ENCODE measurements at regions not wholly inside any gene's neighbourhood (a gene's known extent, or its start where the extent isn't known, plus 50 kb on each side); places are given as distances from the start of the nearest gene placed in this dataset.
"Not testable (repeated sequence)": the region's sequence is repeated elsewhere in the genome, so short reads cannot be mapped to it uniquely, and the experiment has no call there.

DNA sequence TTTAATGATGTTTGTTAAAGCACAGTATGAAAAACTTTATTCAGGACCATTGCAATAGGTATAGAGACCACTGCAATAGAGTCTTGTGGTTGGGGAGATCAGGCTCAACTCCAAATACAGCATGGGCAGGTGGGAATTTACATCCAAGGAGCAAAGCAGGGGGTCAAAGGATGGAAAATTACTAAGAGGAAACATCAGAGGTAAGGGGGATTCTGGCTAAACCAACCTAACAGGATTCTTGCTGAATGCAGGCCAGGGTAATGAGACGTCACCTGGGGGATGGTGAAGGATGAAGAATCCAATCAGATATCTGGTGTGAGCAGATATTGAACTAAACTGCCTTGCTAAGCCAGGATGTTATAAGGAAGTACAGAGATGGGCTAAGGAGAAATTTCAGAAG is 126.6 kb upstream of the MIR17HG start:
- no peak for DNase-seq

DNA sequence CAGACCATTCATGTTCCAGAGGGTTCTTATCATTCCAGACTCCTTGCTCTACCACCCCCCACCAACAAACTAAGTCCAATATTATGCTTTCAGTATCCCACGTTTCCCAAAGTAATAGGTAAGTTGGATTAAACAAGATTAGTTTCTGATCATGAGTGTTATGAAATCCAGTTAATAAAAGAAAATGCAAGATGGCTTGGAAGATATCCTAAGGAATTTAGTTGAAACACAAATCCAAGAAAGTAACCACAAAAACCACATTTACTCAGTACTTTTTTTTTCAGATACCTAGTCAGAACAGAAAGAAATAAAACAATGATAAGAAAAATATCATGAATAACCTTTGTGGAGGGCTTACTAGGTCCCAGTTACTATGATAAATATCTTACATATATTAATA is 119.4 kb upstream of the MIR17HG start:
- DNase-seq: no peak

DNA sequence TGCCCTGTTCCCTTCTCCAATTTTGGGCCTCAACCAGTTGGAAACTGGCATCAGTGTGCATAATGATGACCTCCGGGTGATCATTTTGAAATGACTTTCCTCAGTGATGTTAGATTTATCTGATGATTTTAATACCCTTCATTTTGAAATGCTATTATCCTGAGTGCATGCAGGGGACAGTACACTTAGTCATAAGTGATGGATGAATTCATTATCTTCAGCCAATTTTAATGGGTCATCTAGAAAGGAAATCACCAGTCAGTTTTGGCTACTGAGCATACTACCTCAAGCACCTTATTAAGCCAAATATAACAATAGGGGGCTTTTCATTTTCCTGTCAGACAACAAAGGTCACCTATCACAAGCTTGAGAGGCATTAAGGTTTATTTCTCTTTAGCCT is 118.5 kb upstream of the MIR17HG start:
- no peak for DNase-seq

DNA sequence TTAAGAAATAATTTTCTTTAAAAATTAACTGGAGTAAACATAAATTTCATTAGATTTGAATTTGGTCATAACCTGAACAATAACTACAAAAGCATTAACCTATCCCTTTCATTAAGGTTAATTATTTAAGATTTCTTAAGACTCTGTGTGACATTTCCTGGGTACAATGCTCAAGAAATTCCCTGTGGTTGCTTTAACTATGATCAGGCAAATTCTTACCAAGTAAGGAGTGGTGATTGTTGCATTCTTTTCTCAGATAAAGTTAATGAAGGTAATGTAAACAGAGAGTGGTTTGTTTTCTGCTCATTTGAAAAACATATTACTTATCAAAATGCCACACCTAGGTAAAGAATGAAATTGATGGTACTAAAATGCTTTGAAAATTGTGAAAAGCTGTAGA is 114.8 kb upstream of the MIR17HG start:
- DNase-seq: no peak

DNA sequence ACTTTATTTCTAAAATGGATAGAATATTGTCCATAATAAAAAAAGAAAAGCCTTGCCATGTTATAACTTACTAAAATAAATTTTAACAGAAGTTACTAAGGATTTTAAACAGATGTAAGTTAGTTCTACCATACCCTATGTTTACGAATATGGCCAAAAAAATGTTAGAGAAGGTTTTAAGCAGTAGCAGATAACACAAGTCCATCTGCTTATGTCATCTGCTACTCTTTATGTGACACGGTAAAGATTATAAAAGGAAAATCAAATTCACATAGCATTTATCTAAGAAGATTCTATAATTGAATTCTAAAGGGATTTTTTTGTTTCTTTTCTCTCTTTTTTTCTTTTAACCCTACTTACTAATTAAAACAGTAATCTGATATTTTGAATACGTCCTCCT is 114.2 kb upstream of the MIR17HG start:
- DNase-seq: no peak

DNA sequence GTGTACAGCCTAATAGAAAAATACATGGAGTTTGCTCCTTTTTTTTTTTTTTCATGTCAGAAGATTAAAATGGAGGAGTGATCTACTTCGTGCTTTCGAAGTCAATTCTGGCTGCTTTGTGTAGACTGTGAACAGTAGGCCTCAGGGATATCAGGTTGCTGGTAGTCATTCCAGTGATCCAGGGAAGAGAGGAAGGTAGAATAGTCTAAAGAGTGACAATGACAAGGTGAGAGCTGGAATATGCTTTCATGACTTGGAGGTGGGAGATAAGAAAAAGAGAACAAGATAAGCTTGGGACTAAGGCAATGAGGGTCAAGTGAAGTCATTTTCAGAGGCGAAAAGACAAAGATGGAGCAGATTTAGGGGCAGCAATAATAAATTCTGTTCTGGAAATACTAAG is 111.3 kb upstream of the MIR17HG start:
- no peak for DNase-seq

DNA sequence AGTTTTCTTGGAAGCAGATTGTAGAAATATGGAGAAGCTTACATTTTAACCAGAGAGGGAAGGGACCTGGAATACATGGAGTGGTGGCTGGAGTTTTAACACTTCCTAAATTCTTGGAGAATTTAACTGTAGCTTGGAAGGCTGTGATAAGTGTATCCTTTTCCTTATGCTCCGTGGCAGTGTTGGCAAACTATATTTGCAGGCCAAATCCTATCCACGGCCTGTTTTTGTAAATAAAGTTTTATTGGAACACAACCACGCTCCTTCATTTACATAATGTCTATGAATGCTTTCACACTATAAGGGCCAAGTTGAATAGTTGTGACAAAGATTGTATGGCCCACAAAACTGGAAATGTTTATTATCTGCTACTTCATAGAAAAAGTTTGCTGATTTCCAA is 110.6 kb upstream of the MIR17HG start:
- no peak for DNase-seq

DNA sequence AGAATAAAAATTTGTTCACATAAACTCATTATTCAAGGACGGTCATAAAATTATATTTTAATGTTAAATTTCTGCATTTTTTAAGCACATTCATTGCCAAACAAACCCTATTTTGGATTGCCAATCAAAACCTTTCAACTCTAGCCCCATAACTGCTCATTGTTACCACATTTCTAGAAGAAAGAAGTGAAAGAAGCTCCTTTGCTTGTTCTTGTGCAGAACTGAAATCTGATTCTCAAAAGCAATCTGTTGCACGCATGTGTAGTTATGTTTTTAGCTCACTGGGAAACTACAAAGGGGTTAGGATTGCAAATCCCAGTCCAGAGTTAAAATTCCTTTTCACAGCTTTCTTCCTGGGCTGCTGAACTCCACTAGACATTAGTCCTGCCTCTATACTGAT is 109.5 kb upstream of the MIR17HG start:
- no peak for DNase-seq

DNA sequence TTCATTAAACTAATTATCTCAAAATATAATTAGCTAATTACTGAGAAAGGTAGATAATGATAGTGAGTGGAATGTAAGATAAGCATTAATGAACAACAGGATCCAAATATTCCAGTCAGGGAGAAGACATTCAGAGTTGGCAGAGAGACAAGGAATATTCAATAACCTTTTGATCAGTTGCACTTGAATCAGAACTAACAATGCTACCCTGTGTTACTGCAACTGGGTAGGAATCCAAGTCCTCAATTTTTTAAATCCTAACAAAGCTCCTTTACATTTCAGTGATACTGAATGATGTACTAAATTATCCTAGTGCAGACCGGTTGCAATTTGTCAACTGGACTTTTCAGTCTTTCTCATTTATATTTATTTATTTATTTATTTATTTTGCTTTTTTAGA is 107.1 kb upstream of the MIR17HG start:
- no peak for DNase-seq

DNA sequence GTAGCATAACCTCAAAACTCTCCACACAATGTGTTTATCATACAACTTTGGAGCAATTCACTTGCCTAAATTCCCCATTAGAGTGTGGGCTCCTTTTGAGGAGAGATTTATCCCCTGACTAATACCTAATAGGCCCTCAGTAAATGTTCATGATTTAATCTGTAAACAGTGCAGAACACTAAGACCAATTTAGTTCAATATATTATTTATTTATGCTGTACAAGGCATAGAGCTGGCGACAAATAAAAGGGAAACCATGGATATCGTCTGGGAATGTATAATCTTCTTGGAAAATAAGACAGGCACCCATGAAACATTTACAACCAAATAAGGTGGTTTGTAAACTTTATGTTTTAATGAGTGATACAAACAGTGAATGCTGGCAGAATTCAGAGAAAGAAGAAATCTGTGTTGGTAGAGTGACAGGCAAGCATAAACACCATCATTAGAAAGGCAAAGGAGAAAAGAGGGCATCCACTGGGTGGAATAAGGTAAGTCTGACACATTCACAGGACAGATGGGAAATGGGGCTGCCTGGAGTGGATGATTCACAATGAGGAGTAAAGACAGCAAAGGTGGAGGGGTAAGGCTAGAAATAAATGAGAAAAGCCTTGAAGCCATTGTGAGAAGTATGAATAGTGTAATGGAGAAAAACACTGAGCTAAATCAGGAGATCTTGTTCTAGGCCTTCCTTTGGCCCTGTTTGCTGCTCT is 106.1 kb upstream of the MIR17HG start:
- no peak for DNase-seq

DNA sequence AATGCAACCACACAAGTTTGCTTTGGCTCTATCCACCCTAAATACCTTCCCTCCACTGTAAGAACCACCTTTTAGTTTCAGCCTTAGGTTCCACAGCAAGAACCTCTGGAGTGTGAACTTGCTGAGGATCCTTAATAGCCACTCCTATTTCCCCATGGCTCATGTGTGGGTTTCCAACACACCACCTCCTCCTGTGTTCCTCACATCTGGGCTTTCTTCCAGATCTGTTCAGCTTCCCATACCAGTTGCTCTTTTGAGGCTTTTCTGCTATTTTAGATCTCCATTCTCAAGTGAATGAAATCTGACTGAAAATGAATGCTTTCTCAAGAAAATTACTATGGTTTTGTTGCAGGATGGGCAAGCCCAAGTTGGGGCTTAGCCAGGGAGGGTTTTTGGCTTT is 104.8 kb upstream of the MIR17HG start:
- DNase-seq: no peak

DNA sequence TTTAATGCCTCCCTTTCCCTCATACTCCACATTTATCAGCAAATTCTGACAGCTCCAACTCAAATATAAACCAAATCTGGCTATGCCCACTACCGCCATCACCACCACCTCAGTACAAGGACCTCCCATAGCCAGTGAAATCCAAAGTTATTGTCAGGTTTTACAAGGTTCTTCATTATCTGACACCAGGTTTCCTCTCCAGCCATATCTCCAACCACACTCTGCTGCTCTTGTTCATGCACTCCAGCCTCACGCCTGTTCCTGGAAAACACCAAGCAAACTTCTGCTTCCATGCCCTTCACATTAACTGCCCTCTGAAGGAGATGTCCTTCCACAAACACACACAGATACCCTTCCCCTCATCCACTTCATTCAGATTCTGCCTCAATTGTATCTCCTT is 102.2 kb upstream of the MIR17HG start:
- no peak for DNase-seq

DNA sequence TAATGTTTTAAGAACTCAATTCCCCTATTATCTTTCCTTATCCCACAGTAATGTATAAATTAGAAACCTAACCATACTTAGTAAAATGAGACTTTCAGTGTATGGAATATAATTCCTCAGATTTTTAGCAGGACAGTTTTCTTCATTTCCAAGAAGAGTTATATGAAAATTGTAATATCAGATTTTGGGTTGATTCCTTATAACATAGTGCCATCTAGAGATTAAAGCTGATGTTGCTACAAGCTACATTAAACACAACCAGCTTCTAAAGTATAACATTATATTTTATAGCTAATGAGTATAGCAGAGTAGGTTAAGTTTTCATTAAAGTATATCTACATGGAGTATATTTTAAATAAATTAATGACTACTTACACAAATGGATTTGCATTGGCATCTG is 99.7 kb upstream of the MIR17HG start:
- DNase-seq: no peak

DNA sequence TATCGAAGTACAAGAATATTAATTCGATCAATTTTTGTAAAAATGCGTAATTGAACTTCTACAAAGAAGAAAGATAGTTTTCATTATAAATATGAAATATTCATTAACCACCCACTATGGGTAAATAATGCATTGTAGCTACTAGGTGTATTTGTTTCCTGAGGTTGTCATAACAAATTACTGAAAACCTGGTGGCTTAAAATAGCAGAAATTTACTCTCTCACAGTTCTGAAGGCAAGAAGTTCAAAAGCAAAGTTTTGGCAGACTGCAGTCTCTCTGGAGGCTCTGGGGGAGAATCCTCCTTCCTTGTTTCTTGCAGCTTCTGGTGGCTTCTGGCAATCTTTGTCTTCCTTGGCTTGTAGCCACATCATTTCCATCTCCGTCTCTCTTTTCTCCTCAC is 99.2 kb upstream of the MIR17HG start:
- DNase-seq: no peak

DNA sequence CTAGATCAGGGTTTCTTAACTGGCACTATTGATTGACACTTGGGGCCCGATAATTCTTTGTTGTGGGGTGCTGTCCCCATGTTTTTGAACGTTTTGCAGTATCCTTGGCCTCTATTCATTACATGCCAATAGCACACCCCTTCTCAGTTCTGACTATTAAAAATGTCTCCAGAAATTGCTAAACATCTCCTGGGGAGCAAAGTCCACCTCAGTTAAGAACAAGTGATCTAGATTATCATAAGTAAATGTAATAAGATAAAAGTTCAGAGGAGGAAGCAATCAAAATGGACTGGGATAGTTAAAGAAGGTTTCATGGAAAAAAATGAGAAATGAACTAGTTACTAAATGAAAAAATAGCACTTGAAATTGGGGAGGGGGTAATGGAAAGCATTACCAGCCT is 98.1 kb upstream of the MIR17HG start:
- DNase-seq: no peak

DNA sequence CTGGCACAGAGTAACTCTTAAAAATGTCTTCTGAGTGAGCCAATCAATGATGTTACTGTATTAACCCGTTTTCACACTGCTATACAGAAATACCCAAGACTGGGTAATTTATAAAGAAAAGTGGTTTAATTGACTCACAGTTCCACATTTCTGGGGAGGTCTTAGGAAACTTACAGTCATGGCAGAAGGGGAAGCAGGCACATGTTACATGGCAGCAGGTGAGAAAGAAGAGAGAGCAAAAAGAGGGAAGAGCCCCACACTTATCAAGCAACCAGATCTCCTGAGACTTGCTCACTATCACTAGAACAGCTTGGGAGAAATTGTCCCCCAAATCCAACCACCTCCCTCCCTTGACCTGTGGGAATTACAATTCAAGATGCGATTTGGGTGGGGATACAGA is 97.6 kb upstream of the MIR17HG start:
- DNase-seq: no peak

DNA sequence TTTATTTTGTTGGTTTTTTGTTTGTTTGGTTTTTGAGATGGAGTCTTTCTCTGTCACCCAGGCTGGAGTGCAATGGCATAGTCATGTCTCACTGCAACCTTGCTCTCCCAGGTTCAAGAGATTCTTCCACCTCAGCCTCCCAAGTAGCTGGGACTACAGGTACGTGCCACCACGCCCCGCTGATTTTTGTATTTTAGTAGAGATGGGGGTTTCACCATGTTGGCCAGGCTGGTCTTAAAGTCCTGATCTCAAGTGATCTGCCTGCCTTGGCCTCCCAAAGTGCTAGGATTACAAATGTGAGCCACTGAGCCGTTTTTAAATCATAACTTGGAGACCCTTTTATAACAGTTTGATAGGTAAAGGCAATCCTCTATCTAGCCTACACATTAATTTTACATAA is 95.9 kb upstream of the MIR17HG start:
- not testable (repeated sequence) for DNase-seq

DNA sequence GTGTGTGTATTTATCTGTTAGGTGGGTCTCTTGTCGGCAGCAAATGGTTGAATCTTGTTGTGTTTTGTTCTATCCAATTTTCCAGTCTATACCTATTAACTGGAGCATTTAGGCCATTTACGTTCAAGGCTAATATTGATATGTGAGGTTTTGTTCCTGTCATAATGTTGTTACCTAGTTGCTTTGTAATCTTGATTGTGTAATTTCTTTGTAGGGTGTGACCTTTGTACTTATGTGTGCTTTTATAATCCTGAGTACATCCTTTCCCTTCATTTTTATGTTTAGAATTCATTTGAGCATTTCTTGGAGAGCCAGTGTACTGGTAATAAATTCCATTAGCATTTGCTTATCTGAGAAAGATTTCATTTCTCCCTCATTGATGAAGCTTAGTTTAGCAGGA is 83.0 kb upstream of the MIR17HG start:
- no peak for DNase-seq

DNA sequence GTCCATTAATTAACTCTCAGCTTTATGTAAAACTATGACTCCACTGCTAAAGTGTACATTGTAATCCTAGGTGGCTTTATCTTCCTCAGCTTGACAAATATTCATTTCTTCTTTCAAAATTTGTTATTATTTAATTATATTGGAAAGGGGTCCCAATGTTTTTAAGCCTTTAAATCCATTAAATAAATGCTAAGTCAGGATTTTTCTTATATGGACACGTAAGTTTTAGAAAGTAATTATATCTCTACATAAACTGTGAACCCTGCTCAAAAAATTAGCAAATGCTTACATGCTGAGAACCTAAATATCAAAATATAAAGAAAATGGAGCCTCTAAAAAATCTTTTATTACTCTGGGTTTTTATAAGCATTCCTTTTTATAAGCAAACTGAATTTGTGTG is 78.2 kb upstream of the MIR17HG start:
- DNase-seq: no peak

DNA sequence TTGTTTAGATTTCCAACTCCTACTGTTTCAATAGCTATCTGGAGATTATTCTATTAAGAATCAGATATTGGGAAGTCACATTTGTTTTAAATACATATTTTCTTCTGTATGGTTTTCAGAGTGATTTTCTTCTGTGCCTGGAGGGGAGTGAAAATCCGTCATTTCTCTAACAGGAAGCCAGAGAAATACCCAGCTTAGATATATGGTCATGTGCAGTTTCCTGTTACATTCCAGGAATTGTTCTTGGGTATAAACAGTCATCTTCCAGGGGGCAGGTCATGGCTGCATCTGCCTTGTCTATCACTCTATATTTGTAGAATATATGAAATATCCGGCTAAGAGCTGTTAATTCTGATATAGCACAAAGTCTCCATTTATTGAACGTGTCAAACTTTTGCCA is 77.5 kb upstream of the MIR17HG start:
- no peak for DNase-seq

DNA sequence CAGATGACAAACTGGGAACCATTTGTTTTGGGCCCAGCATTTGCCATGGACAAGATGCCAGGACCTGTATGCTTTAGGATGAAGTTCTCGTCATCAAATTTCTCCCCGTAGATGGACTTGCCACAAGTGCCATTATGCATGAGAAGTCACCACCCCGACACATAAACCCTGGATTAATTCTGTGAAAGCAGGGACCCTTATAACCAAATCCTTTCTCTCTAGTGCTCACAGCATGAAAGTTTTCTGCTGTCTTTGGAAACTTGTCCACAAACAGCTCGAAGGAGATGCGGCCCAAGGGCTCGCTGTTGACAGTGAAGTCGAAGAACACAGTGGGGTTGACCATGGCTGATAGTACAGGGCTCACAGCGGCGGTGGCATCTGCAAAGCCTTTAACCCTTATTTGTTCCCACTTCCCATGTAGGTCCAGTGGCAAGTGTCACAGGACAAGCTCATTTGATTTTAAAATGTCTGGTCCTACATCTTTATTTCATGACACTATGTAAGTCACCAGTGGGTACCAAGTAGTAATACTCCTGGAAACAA is 75.2 kb upstream of the MIR17HG start:
- DNase-seq: no peak

DNA sequence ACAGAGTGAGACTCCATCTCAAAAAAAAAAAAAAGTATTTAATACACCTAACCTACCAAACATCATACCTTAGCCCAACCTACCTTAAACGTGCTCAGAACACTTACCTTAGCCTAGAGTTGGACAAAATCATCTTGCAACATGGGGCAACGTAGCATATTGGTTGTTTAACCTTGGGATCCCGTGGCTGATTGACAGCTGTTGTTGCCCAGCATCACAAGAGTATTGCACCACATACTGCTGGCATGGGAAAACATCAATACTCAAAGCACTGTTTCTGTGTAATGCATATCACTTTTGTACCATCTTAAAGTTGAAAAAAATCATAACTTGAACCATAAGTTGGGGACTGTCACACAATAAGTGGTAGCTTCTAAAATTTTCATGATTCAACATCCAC is 73.8 kb upstream of the MIR17HG start:
- no peak for DNase-seq

DNA sequence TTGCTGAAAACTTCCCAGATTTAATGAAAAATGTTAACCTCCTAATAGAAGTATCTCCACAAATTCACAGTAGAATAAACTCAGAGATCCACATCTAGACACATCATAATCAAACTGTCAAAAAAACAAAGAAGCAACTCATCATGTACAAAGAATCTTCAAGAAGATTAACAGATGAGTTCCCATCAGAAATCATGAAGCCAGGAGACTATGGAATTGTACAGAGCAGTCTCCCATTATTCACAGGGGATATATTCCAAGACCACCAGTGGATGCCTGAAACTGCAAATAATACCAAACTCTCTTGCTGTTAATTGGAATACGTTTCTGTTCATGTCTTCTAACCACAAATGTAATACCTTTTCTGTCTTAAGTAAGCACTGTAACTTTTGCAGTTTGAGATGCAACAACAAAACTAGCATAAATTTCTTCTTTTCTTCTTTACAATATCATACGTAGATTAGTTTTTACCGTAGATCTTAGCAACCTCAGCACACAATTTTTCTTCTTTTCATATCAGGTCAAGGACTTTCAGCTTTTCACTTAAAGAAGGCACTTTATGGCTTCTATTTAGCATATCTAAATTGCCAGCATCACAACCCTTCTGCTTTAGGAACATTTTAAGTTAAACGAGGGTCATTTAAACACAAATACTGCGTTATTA is 70.3 kb upstream of the MIR17HG start:
- no peak for DNase-seq

DNA sequence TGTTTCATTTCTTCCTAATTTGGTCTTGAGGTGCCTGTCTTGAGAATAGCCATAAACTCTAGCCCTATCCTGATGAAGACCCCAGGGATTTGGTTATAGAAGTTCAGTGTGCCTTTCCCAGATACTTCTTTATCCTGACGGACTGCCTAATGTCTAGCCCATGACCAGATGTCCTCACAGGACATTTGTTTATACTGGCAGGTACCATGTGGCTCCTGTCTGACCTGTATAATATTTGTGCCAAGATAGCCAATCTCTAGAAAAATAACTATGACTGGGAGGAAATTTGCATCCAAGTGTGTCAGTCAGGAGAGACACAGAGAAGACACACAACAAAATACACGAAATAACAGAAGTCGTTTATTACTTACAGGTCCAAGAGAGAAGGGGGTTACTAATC is 69.2 kb upstream of the MIR17HG start:
- DNase-seq: no peak

DNA sequence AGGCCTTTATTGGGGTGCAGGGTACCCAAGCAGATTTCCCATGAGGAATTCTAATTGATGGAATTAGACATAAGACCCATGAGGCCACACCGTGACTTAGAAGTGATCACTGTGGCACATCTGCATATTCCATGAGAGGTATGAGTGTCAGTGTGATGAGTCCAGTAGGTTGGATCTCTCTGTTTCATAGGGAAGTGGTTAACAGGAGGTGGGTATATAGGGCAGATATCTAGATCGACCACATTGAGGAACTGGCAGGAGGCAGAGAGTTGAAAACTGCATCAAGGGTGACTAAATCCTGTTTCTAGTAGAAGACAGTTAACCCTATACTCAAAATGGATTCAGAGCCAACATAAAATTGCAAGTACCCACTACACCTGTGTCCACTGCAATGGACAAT is 68.6 kb upstream of the MIR17HG start:
- DNase-seq: no peak

Measured in DMS79 treated with DMSO at 0.1 percent for 48 hours (cell line).